Vagina (tissue), 2 donors: ENCODE measurements at regions not wholly inside any gene's neighbourhood (a gene's known extent, or its start where the extent isn't known, plus 50 kb on each side); places are given as distances from the start of the nearest gene placed in this dataset.
A peak's percentile ranks its signal among the peaks of the same experiment; 100 is the strongest.

Experiments used
- DNase-seq, 2 donors: peaks; one replicate each; pipeline ENCODE4 v3.0.0-alpha.2; 2017; ENCODE audit errors: extremely low spot score in 2 of 2
- H3K27ac ChIP-seq: fragments of 200-600 bp; sonication (generic); one replicate; pipeline ENCODE4 v1.5.1; 2019
- H3K27me3 ChIP-seq: fragments of 200-600 bp; sonication (generic); one replicate; pipeline ENCODE4 v1.5.1; 2019
- H3K36me3 ChIP-seq, 2 donors: fragments of 200-600 bp; sonication (generic); one replicate each; pipeline ENCODE4 v1.5.1; 2017 to 2019
- H3K4me1 ChIP-seq: fragments of 200-600 bp; sonication (generic); one replicate; pipeline ENCODE4 v1.5.1; 2019
- H3K4me3 ChIP-seq, 2 donors: fragments of 200-600 bp; sonication (generic); 1 replicate in 1 of 2; 2 replicates in 1 of 2; pipeline ENCODE4 v1.5.1; 2016 to 2019
- H3K9me3 ChIP-seq: fragments of 200-600 bp; sonication (generic); one replicate; pipeline ENCODE4 v1.5.1; 2019
- CTCF ChIP-seq, 3 experiments: fragments of 450-650 bp in 2 of 3; fragments of 200-600 bp in 1 of 3; sonication (generic) in 1 of 3; IDR thresholded peaks; one replicate each; pipeline ENCODE4 v1.5.1; 2017 to 2019; ENCODE audit warnings: antibody characterized with exemption in 3 of 3, mild to moderate bottlenecking in 2 of 3, moderate library complexity in 2 of 3
- POLR2A ChIP-seq, 2 donors: fragments of 450-650 bp; IDR thresholded peaks; one replicate each; pipeline ENCODE4 v1.6.1; 2017; ENCODE audit warnings: antibody characterized with exemption in 2 of 2, mild to moderate bottlenecking in 2 of 2, moderate library complexity in 2 of 2
- POLR2AphosphoS5 ChIP-seq, 2 donors: sonication (generic); formaldehyde crosslinking; IDR thresholded peaks; one replicate each; pipeline ENCODE4 v1.9.0; 2017; ENCODE audit warnings: antibody characterized with exemption in 2 of 2, mild to moderate bottlenecking in 2 of 2, low read depth in 1 of 2; ENCODE audit not compliant: insufficient read depth in 1 of 2
- intact Hi-C: fragments of 100-400 bp; cut with DNase I; formaldehyde crosslinking; loops from one replicate; pipeline ENCODE4 v1.15.1; 2023

- no peaks in the 10 kb centered on the region for H3K4me1 ChIP-seq
- no peaks in the 10 kb centered on the region for H3K27me3 ChIP-seq
- no peaks in the 10 kb centered on the region for H3K36me3 ChIP-seq
- TF ChIP-seq POLR2A (IDR thresholded peaks at IDR 0.05) (no peak), POLR2AphosphoS5 (IDR thresholded peaks at IDR 0.05; ENCODE audit: insufficient read depth in 1 of 2, low read depth in 1 of 2) (peak in 1 of 2 donors; percentile 9)
- no peak overlapping the region for H3K4me3 ChIP-seq
- DNase-seq: no peak
- no peaks in the 10 kb centered on the region for H3K9me3 ChIP-seq
- H3K27ac ChIP-seq: no peak overlapping the region
- intact Hi-C loops: no loop called here
Measured at GRCh38 chr2:172372436-172372835, 55.0 kb upstream of the ITGA6 start.

DNA sequence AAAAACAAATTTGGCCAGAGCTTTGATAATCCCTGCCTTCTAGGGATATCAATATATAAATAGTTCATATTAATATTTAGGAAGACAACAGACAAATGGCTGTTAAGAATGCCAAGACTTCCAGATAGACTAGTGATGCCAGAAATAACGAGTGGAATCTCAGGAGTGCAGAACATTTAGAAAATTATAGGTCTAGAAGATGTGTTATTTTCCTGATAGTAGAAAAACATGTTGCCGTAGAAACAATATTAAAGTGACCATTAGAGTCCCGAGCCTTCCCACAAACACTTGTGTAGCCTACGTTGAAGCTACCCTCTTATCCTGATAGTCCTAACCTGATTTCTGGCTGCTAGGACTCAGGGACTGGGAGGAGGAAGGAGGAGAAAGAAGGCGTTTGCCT lies 54.3 kb upstream of the ITGA6 start:
- Histone ChIP-seq H3K27ac (no peak overlapping the region), H3K27me3 (no peaks in the 10 kb centered on the region), H3K4me1 (no peaks in the 10 kb centered on the region), H3K36me3 (no peaks in the 10 kb centered on the region), H3K9me3 (no peaks in the 10 kb centered on the region), H3K4me3 (no peak overlapping the region)
- DNase-seq: no peak
- TF ChIP-seq POLR2A (IDR thresholded peaks at IDR 0.05) (no peak), CTCF (IDR thresholded peaks at IDR 0.05) (no peak), POLR2AphosphoS5 (IDR thresholded peaks at IDR 0.05; ENCODE audit: insufficient read depth in 1 of 2, low read depth in 1 of 2) (no peak)
- intact Hi-C loops: no loop called here

GRCh38 chr2:172373766-172374165 lies 53.6 kb upstream of the ITGA6 start:
- intact Hi-C loops: no loop called here
- H3K27ac ChIP-seq: no peak overlapping the region
- no peak overlapping the region for H3K4me3 ChIP-seq
- H3K9me3 ChIP-seq: no peaks in the 10 kb centered on the region
- no peak for DNase-seq
- H3K27me3 ChIP-seq: no peaks in the 10 kb centered on the region
- no peaks in the 10 kb centered on the region for H3K4me1 ChIP-seq
- TF ChIP-seq POLR2AphosphoS5 (IDR thresholded peaks at IDR 0.05; ENCODE audit: insufficient read depth in 1 of 2, low read depth in 1 of 2) (no peak), POLR2A (IDR thresholded peaks at IDR 0.05) (no peak), CTCF (IDR thresholded peaks at IDR 0.05) (no peak)
- no peaks in the 10 kb centered on the region for H3K36me3 ChIP-seq

GRCh38 chr2:172374318-172375240 lies 52.8 kb upstream of the ITGA6 start:
- no peak overlapping the region for H3K27ac ChIP-seq
- intact Hi-C loops: no loop called here
- H3K36me3 ChIP-seq: no peaks in the 10 kb centered on the region
- no peaks in the 10 kb centered on the region for H3K4me1 ChIP-seq
- H3K4me3 ChIP-seq: no peak overlapping the region
- H3K27me3 ChIP-seq: no peaks in the 10 kb centered on the region
- no peak for TF ChIP-seq CTCF (IDR thresholded peaks at IDR 0.05)
- TF ChIP-seq POLR2AphosphoS5 (IDR thresholded peaks at IDR 0.05; ENCODE audit: insufficient read depth in 1 of 2, low read depth in 1 of 2): no peak
- no peak for TF ChIP-seq POLR2A (IDR thresholded peaks at IDR 0.05)
- DNase-seq: no peak
- no peaks in the 10 kb centered on the region for H3K9me3 ChIP-seq

GRCh38 chr2:172375251-172375650 lies 52.1 kb upstream of the ITGA6 start:
- no peaks in the 10 kb centered on the region for H3K4me1 ChIP-seq
- no peaks in the 10 kb centered on the region for H3K27me3 ChIP-seq
- H3K4me3 ChIP-seq: no peak overlapping the region
- H3K9me3 ChIP-seq: no peaks in the 10 kb centered on the region
- intact Hi-C loops: no loop called here
- TF ChIP-seq CTCF (IDR thresholded peaks at IDR 0.05): no peak
- no peak for TF ChIP-seq POLR2A (IDR thresholded peaks at IDR 0.05)
- TF ChIP-seq POLR2AphosphoS5 (IDR thresholded peaks at IDR 0.05; ENCODE audit: insufficient read depth in 1 of 2, low read depth in 1 of 2): no peak
- no peak for DNase-seq
- no peaks in the 10 kb centered on the region for H3K36me3 ChIP-seq
- H3K27ac ChIP-seq: no peak overlapping the region
